ENCODE measurements at regions not wholly inside any gene's neighbourhood (a gene's known extent, or its start where the extent isn't known, plus 50 kb on each side); places are given as distances from the start of the nearest gene placed in this dataset.

GRCh38 chr7:19248115-19248514 is 102.9 kb upstream of the FERD3L start:
- TF ChIP-seq CTCF (IDR thresholded peaks at IDR 0.05) (no peak), EZH2 (IDR thresholded peaks at IDR 0.05; ENCODE audit: borderline replicate concordance, insufficient read depth, low read depth, low read length, poor library complexity, severe bottlenecking) (no peak)

All from B cell (primary cell).